ENCODE measurements at regions not wholly inside any gene's neighbourhood (a gene's known extent, or its start where the extent isn't known, plus 50 kb on each side); places are given as distances from the start of the nearest gene placed in this dataset.

DNA sequence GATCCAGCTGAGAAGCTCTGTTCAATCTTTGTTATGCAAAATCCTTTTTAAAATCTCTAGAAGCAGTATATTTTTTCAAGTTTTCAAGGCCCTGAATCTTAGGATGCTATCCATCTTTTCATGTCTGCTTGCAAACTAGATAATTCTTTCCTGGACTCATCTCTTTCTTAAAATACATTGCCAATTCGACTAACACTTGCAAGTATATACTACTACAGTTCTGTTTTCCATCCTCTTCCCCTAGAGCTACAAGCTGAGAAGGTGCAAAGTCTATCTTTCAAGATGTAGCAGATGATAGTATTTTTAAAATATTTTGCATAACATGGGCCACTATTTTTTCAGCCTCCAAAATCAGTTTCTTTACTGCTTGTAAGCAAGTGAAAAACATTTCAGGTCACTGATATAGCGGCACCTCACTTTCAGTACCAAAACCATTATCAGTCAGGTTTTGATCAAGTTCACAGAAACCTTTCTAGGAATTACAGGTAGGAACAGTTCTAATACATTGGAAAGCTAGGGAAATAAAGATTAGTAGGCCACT lies 196.4 kb upstream of the CDH20 start:
- peaks cover 1% of the 10 kb centered on the region for H3K4me1 Mint-ChIP-seq
- H3K4me3 Mint-ChIP-seq: no peak overlapping the region
- peaks cover 2% of the 10 kb centered on the region for H3K27me3 Mint-ChIP-seq (ENCODE audit: low read depth)
- no peaks in the 10 kb centered on the region for H3K36me3 Mint-ChIP-seq (ENCODE audit: low read depth)
- H3K9me3 Mint-ChIP-seq: no peaks in the 10 kb centered on the region
- TF ChIP-seq, protein P1, sequence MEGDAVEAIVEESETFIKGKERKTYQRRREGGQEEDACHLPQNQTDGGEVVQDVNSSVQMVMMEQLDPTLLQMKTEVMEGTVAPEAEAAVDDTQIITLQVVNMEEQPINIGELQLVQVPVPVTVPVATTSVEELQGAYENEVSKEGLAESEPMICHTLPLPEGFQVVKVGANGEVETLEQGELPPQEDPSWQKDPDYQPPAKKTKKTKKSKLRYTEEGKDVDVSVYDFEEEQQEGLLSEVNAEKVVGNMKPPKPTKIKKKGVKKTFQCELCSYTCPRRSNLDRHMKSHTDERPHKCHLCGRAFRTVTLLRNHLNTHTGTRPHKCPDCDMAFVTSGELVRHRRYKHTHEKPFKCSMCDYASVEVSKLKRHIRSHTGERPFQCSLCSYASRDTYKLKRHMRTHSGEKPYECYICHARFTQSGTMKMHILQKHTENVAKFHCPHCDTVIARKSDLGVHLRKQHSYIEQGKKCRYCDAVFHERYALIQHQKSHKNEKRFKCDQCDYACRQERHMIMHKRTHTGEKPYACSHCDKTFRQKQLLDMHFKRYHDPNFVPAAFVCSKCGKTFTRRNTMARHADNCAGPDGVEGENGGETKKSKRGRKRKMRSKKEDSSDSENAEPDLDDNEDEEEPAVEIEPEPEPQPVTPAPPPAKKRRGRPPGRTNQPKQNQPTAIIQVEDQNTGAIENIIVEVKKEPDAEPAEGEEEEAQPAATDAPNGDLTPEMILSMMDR (IDR thresholded peaks at IDR 0.05; ENCODE audit: unreplicated experiment in 3 of 3): no peak
- H3K27ac Mint-ChIP-seq: no peak overlapping the region

- H3K4me3 Mint-ChIP-seq: no peak overlapping the region
- H3K27ac Mint-ChIP-seq: no peak overlapping the region
- H3K4me1 Mint-ChIP-seq: no peaks in the 10 kb centered on the region
- H3K27me3 Mint-ChIP-seq (ENCODE audit: low read depth): peaks cover 8% of the 10 kb centered on the region
- TF ChIP-seq, protein P1 (IDR thresholded peaks at IDR 0.05; ENCODE audit: unreplicated experiment in 3 of 3): no peak
- no peaks in the 10 kb centered on the region for H3K36me3 Mint-ChIP-seq (ENCODE audit: low read depth)
- H3K9me3 Mint-ChIP-seq: peaks cover 10% of the 10 kb centered on the region
Measured at GRCh38 chr18:61141691-61142090, 191.5 kb upstream of the CDH20 start.

- H3K27ac Mint-ChIP-seq: no peak overlapping the region
- peaks cover 3% of the 10 kb centered on the region for H3K36me3 Mint-ChIP-seq (ENCODE audit: low read depth)
- peaks cover 11% of the 10 kb centered on the region for H3K9me3 Mint-ChIP-seq
- H3K27me3 Mint-ChIP-seq (ENCODE audit: low read depth): peaks cover 8% of the 10 kb centered on the region
- TF ChIP-seq, protein P1 (IDR thresholded peaks at IDR 0.05; ENCODE audit: unreplicated experiment in 3 of 3): no peak
- H3K4me1 Mint-ChIP-seq: no peaks in the 10 kb centered on the region
- no peak overlapping the region for H3K4me3 Mint-ChIP-seq
Measured at GRCh38 chr18:61148322-61148721, 184.9 kb upstream of the CDH20 start.

GRCh38 chr18:61149786-61150185 lies 183.4 kb upstream of the CDH20 start:
- Mint-ChIP-seq H3K4me3 (no peak overlapping the region), H3K36me3 (ENCODE audit: low read depth) (peaks cover 3% of the 10 kb centered on the region), H3K4me1 (peaks cover 4% of the 10 kb centered on the region)

GRCh38 chr18:61153571-61153970 lies 179.7 kb upstream of the CDH20 start:
- Mint-ChIP-seq H3K4me1 (peaks cover 12% of the 10 kb centered on the region), H3K36me3 (ENCODE audit: low read depth) (no peaks in the 10 kb centered on the region), H3K27ac (no peak overlapping the region), H3K9me3 (no peaks in the 10 kb centered on the region), H3K4me3 (no peak overlapping the region), H3K27me3 (ENCODE audit: low read depth) (peaks cover 18% of the 10 kb centered on the region)
- TF ChIP-seq, protein P1 (IDR thresholded peaks at IDR 0.05; ENCODE audit: unreplicated experiment in 3 of 3): no peak

More at GRCh38 chr18:61149786-61150185, 183.4 kb upstream of the CDH20 start:
- TF ChIP-seq, protein P1 (IDR thresholded peaks at IDR 0.05; ENCODE audit: unreplicated experiment in 3 of 3): no peak
- H3K27ac Mint-ChIP-seq: no peak overlapping the region
- H3K27me3 Mint-ChIP-seq (ENCODE audit: low read depth): peaks cover 8% of the 10 kb centered on the region
- peaks cover 4% of the 10 kb centered on the region for H3K9me3 Mint-ChIP-seq

- Mint-ChIP-seq H3K27me3 (ENCODE audit: low read depth) (peaks cover 25% of the 10 kb centered on the region), H3K36me3 (ENCODE audit: low read depth) (no peaks in the 10 kb centered on the region), H3K27ac (peak overlapping the region in 1 of 3 experiments; percentile 29), H3K4me1 (peaks cover 12% of the 10 kb centered on the region), H3K4me3 (no peak overlapping the region), H3K9me3 (no peaks in the 10 kb centered on the region)
- TF ChIP-seq, protein P1 (IDR thresholded peaks at IDR 0.05; ENCODE audit: unreplicated experiment in 3 of 3): no peak
Measured at GRCh38 chr18:61154866-61155265, 178.4 kb upstream of the CDH20 start.

Measured in nephron (organoid).